GM23248 (cell line): ENCODE measurements at regions not wholly inside any gene's neighbourhood (a gene's known extent, or its start where the extent isn't known, plus 50 kb on each side); places are given as distances from the start of the nearest gene placed in this dataset.
A peak's percentile ranks its signal among the peaks of the same experiment; 100 is the strongest.

Experiments used
- DNase-seq: peaks from one replicate; pipeline ENCODE4 v3.0.0-alpha.2; 2015
- H2AFZ ChIP-seq: fragments of 200-600 bp; sonication (generic); 2 replicates; pipeline ENCODE4 v1.6.1; 2016; ENCODE audit warnings: antibody characterized with exemption
- H3F3A ChIP-seq: fragments of 200-600 bp; sonication (generic); 2 replicates; pipeline ENCODE4 v1.6.1; 2016; ENCODE audit warnings: mild to moderate bottlenecking, antibody characterized with exemption, mixed run types; ENCODE audit not compliant: insufficient read depth
- H3K27ac ChIP-seq: fragments of 200-600 bp; sonication (generic); 2 replicates; pipeline ENCODE4 v1.5.1; 2016; ENCODE audit warnings: mild to moderate bottlenecking
- H3K27me3 ChIP-seq: fragments of 200-600 bp; sonication (generic); replicated peaks from 2 replicates; pipeline ENCODE4 v1.6.1; 2016; ENCODE audit warnings: mild to moderate bottlenecking; ENCODE audit not compliant: insufficient read depth
- H3K36me3 ChIP-seq: fragments of 200-600 bp; sonication (generic); 2 replicates; pipeline ENCODE4 v1.6.1; 2016; ENCODE audit warnings: low read depth, mild to moderate bottlenecking
- H3K4me1 ChIP-seq: fragments of 200-600 bp; sonication (generic); 2 replicates; pipeline ENCODE4 v1.6.1; 2016; ENCODE audit warnings: mild to moderate bottlenecking; ENCODE audit not compliant: insufficient read depth
- H3K4me2 ChIP-seq: fragments of 200-600 bp; sonication (generic); one replicate; pipeline ENCODE4 v1.6.1; 2016; ENCODE audit warnings: mild to moderate bottlenecking; ENCODE audit not compliant: unreplicated experiment
- H3K4me3 ChIP-seq: fragments of 200-600 bp; sonication (generic); 2 replicates; pipeline ENCODE4 v1.5.1; 2016; ENCODE audit warnings: mild to moderate bottlenecking
- H3K79me2 ChIP-seq: fragments of 200-600 bp; sonication (generic); 2 replicates; pipeline ENCODE4 v1.6.1; 2016; ENCODE audit warnings: mild to moderate bottlenecking; ENCODE audit not compliant: insufficient read depth
- H3K9ac ChIP-seq: fragments of 200-600 bp; sonication (generic); 2 replicates; pipeline ENCODE4 v1.6.1; 2016; ENCODE audit warnings: mild to moderate bottlenecking
- H3K9me2 ChIP-seq: fragments of 200-600 bp; sonication (generic); 2 replicates; pipeline ENCODE4 v1.6.1; 2016; ENCODE audit warnings: mixed run types, mild to moderate bottlenecking, moderate library complexity; ENCODE audit not compliant: insufficient read depth
- H3K9me3 ChIP-seq: fragments of 200-600 bp; sonication (generic); one replicate; pipeline ENCODE4 v1.6.1; 2017; ENCODE audit warnings: low read depth
- H4K20me1 ChIP-seq: fragments of 200-600 bp; sonication (generic); 2 replicates; pipeline ENCODE4 v1.6.0; 2016; ENCODE audit not compliant: insufficient read depth
- EZH2 ChIP-seq: fragments of 200-600 bp; sonication (generic); IDR thresholded peaks from 2 replicates; pipeline ENCODE4 v1.6.1; 2018; ENCODE audit warnings: antibody characterized with exemption, mild to moderate bottlenecking; ENCODE audit not compliant: insufficient read depth, poor library complexity, severe bottlenecking
- EZH2phosphoT487 ChIP-seq: fragments of 200-600 bp; sonication (generic); IDR thresholded peaks from 2 replicates; pipeline ENCODE4 v1.6.1; 2018; ENCODE audit warnings: antibody characterized with exemption, moderate library complexity, mild to moderate bottlenecking, low read depth; ENCODE audit not compliant: insufficient read depth
- WGBS, 2 experiments: methylation state at CpG; one replicate each; pipeline ENCODE4 v1.1.6; 2015 to 2017; ENCODE audit warnings: low lambda C conversion rate in 2 of 2, low coverage in 1 of 2; ENCODE audit errors: missing lambda C conversion rate in 2 of 2; 5-methylcytosine and 5-hydroxymethylcytosine counted together
- in situ Hi-C: fragments of 300-500 bp; cut with MboI; formaldehyde crosslinking; loops from 2 replicates; pipeline ENCODE4 v1.15.0; 2020

DNA sequence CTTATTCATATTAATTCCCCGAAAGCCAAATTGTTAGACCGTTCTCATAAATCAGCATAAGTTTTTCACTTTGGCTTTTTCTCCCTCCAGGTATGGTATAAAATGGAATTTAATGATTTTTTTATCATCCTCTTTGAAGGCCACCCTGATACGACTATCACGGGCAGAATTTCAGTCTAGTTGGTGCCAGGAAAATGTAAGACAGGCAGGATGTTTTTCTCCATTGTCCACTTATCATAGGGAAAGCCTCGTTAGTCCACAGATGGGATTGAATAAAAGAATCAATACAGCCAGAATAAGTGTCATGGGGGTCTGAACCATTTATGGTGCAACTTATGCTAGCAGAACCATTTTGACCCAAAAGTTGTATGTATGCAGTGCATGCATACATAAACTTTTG, 566.0 kb upstream of the ARGLU1 start:
- 49 to 57% methylated on average over 5 of the region's 5 CpGs for WGBS, 2 experiments
- Histone ChIP-seq H4K20me1 (no peaks in the 10 kb centered on the region), H3K4me2 (no peak overlapping the region), H2AFZ (no peak overlapping the region), H3K27me3 (no peaks in the 10 kb centered on the region; the same call in 1 of the 2 replicates), H3K4me1 (no peaks in the 10 kb centered on the region), H3K4me3 (no peak overlapping the region), H3K79me2 (no peaks in the 10 kb centered on the region), H3K27ac (no peak overlapping the region), H3F3A (no peaks in the 10 kb centered on the region), H3K9ac (no peak overlapping the region), H3K9me2 (no peaks in the 10 kb centered on the region), H3K9me3 (no peaks in the 10 kb centered on the region), H3K36me3 (no peaks in the 10 kb centered on the region)
- TF ChIP-seq EZH2phosphoT487: no peak
- no peak for TF ChIP-seq EZH2
- in situ Hi-C loops: no loop called here
- no peak for DNase-seq

DNA sequence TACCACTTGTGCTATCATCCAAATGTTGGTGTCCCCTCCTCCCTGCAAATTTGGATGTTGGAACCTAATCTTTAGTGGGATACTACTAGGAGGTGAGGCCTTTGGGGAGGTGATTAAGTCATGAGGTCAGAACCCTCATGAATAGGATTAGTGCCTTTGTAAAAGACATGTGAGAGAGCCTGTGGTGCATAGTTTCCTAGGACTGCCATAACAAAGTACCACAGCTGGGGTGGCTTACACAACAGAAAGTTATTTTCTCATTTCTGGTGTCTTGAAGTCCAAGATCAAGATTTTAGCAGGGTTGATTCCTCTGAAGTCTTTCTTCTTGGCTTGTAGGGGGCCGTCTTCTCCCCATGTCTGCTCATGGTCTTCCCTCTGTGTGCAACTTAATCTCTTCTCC, 562.6 kb upstream of the ARGLU1 start:
- Histone ChIP-seq H3K27me3 (peaks cover 5% of the 10 kb centered on the region), H3K9me2 (no peaks in the 10 kb centered on the region), H3F3A (no peaks in the 10 kb centered on the region), H3K9me3 (no peaks in the 10 kb centered on the region), H3K9ac (no peak overlapping the region), H3K4me2 (no peak overlapping the region), H3K36me3 (no peaks in the 10 kb centered on the region), H4K20me1 (no peaks in the 10 kb centered on the region), H3K79me2 (no peaks in the 10 kb centered on the region), H3K4me3 (no peak overlapping the region), H2AFZ (no peak overlapping the region), H3K27ac (no peak overlapping the region), H3K4me1 (no peaks in the 10 kb centered on the region)
- no peak for TF ChIP-seq EZH2phosphoT487
- TF ChIP-seq EZH2: no peak
- in situ Hi-C loops: no loop called here
- WGBS, 2 experiments: 35 to 47% methylated on average over 1 of the region's 1 CpG
- no peak for DNase-seq

DNA sequence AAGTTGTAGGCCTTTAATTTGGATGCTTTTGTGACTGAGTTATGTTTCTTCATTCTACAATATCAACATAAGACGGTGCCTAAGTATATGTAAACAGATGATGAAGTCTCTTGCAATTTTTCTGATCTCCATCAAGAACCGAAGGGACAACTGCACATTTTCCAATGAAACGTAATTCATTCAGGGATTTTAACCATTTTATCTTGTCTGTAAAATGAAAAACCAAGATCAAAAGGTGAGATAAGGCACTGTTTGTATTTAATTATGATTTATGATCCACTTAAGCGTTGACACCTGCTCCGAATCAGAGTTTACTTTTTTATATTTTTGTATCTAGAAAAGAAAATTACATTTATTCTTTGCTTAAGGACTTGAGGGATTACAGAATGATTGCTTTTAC, 556.8 kb upstream of the ARGLU1 start:
- Histone ChIP-seq H3K4me1 (no peaks in the 10 kb centered on the region), H3K36me3 (no peaks in the 10 kb centered on the region), H3K4me2 (no peak overlapping the region), H3K9me3 (no peaks in the 10 kb centered on the region), H3K27me3 (peaks cover 13% of the 10 kb centered on the region), H3K4me3 (no peak overlapping the region), H3K27ac (no peak overlapping the region), H3K79me2 (no peaks in the 10 kb centered on the region), H4K20me1 (no peaks in the 10 kb centered on the region), H3K9me2 (no peaks in the 10 kb centered on the region), H2AFZ (no peak overlapping the region), H3K9ac (no peak overlapping the region), H3F3A (no peaks in the 10 kb centered on the region)
- in situ Hi-C loops: no loop called here
- DNase-seq: no peak
- 39 to 44% methylated on average over 5 of the region's 5 CpGs for WGBS, 2 experiments
- TF ChIP-seq EZH2phosphoT487: no peak
- TF ChIP-seq EZH2: no peak

DNA sequence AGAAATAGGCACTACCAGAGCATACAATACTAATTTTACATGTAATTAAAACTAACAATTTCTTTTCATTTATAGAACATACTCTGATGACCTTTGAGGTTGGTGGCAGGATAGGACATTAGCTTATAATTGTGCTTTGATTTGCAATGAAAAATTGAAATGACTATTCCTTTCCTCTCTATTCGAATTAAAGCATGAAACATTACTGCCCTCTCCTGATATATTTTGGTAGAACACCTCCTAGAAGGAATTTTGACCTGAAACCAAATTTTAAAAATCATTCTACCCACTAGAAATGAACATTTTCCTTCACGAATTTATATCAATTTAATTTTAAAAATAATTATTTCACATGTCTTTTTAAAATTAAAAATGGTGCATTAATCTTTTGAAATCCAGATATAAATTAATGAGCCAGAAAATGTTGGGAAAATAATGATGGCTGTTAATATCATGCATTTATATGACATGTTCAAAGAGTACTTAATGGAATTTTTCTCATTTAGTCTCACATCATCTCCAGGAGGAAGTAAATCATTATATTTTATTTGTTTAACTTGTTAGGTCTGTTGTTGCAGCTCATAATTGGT, 556.3 kb upstream of the ARGLU1 start:
- no peaks in the 10 kb centered on the region for H3F3A ChIP-seq
- TF ChIP-seq EZH2phosphoT487 (no peak), EZH2 (no peak)
- no peak overlapping the region for H3K4me2 ChIP-seq
- no peak overlapping the region for H3K27ac ChIP-seq
- H4K20me1 ChIP-seq: no peaks in the 10 kb centered on the region
- no peaks in the 10 kb centered on the region for H3K79me2 ChIP-seq
- H3K27me3 ChIP-seq: peaks cover 13% of the 10 kb centered on the region
- WGBS, 2 experiments: 0% methylated on average over 2 of the region's 2 CpGs
- H3K36me3 ChIP-seq: no peaks in the 10 kb centered on the region
- no peak overlapping the region for H2AFZ ChIP-seq
- in situ Hi-C loops: no loop called here
- no peaks in the 10 kb centered on the region for H3K4me1 ChIP-seq
- H3K9me2 ChIP-seq: no peaks in the 10 kb centered on the region
- H3K9ac ChIP-seq: no peak overlapping the region
- no peaks in the 10 kb centered on the region for H3K9me3 ChIP-seq
- no peak overlapping the region for H3K4me3 ChIP-seq
- peak; percentile 34 for DNase-seq

DNA sequence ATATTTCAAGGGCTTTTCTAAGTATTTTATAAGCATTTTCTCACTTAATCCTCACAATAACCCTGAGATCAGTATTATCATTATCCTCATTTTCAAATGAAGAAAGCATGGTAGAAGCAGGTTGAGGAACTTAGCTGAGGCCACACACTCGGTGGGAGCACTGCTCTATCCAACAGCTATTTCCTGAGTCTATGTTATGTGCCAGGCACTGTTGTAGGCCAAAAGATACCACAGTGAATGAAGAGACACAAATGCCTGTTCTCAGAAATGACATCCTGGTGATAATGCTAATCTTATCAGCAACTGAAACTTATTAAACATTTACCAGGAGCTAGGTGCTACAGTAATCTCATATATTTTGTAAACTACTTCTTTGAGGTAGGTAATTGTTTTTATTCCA, 553.9 kb upstream of the ARGLU1 start:
- Histone ChIP-seq H3K27ac (no peak overlapping the region), H3K9ac (no peak overlapping the region), H3K9me3 (no peaks in the 10 kb centered on the region), H3K27me3 (peaks cover 13% of the 10 kb centered on the region), H2AFZ (no peak overlapping the region), H3F3A (no peaks in the 10 kb centered on the region), H3K4me2 (no peak overlapping the region), H3K4me1 (no peaks in the 10 kb centered on the region), H4K20me1 (no peaks in the 10 kb centered on the region), H3K79me2 (no peaks in the 10 kb centered on the region), H3K4me3 (no peak overlapping the region), H3K36me3 (no peaks in the 10 kb centered on the region), H3K9me2 (no peaks in the 10 kb centered on the region)
- TF ChIP-seq EZH2 (no peak), EZH2phosphoT487 (no peak)
- 50 to 81% methylated on average over 1 of the region's 1 CpG for WGBS, 2 experiments
- in situ Hi-C loops: no loop called here
- DNase-seq: no peak
